HL-60 (cell line): ENCODE measurements at regions not wholly inside any gene's neighbourhood (a gene's known extent, or its start where the extent isn't known, plus 50 kb on each side); places are given as distances from the start of the nearest gene placed in this dataset.

Experiments
- DNase-seq, 2 experiments: peaks; one replicate each; pipeline ENCODE4 v3.0.0-alpha.2; 2010 to 2020; ENCODE audit warnings: low read depth in 1 of 2, low spot score in 1 of 2
- H3K27ac ChIP-seq: fragments of 250-450 bp; sonication (Bioruptor Pico); replicated peaks from 2 replicates; pipeline ENCODE4 v1.5.1; 2020; ENCODE audit warnings: mild to moderate bottlenecking, moderate library complexity
- H3K27me3 ChIP-seq: fragments of 250-450 bp; sonication (Bioruptor Pico); 2 replicates; pipeline ENCODE4 v1.5.1; 2021; ENCODE audit warnings: mild to moderate bottlenecking, moderate library complexity; ENCODE audit not compliant: insufficient read depth, poor library complexity, severe bottlenecking
- H3K4me3 ChIP-seq: replicated peaks from 2 replicates; pipeline ENCODE4 v1.5.1; 2011; ENCODE audit warnings: mild to moderate bottlenecking, control low read depth, low read length; ENCODE audit not compliant: insufficient read depth
- GABPA ChIP-seq: IDR thresholded peaks from 2 replicates; pipeline ENCODE4 v1.6.1; 2012; ENCODE audit warnings: low read depth
- POLR2AphosphoS5 ChIP-seq: IDR thresholded peaks from 2 replicates; pipeline ENCODE4 v1.6.1; 2012; ENCODE audit warnings: low read depth
- SPI1 ChIP-seq: IDR thresholded peaks from 2 replicates; pipeline ENCODE4 v1.6.1; 2012; ENCODE audit warnings: low read depth, mild to moderate bottlenecking, borderline replicate concordance
- TF ChIP-seq, protein P1 (sequence below): IDR thresholded peaks from 2 replicates; pipeline ENCODE4 v1.6.1; 2012; ENCODE audit warnings: low read depth; ENCODE audit not compliant: insufficient replicate concordance
- TF ChIP-seq, protein P2 (sequence below): IDR thresholded peaks from one replicate; pipeline ENCODE4 v1.5.1; 2011; ENCODE audit warnings: low read length, control low read depth, inconsistent platforms; ENCODE audit not compliant: insufficient read depth

DNA sequence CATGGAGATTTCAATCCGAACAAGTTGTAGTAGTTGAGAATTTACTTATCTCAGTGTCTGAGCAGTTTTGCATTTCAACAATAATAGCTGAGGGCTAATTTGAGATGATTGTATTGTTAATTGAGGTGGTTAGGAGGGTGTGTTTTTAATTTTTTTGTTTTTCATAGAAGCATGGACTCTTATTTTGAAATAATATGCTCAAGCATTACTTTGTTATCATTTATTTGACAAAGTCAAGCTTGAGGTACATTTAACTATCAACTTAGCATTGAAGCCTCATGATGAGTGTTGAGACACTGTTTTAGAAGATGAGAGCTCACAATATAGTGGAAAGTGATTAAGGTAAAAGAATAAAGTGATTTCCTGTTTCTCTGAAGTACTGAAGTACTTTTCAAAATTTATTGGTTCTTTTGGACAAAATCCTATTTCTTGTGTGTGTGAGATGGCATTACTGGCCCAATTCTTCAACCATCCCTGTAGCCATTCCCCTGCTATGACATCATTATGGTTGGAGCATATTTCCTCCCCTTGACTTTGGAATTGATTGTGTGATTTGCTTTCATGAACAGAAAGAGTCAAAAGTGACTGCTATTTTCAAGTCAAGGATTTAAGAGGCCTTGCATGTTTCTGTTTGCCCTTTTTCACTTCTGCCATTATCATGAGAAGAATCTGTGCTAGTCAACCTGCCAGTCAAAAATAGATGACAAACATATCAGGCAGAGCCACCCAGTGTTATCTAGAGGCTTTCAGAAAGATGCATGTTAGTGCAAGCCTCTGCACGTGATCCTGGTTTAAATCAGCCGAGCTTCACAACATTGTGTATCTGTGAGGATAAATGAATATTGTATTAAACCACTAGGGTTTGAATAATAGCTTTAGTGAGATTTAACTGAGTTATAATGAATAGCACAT lies 1112.3 kb upstream of the CITED2 start:
- no peak overlapping the region for H3K27ac ChIP-seq

DNA sequence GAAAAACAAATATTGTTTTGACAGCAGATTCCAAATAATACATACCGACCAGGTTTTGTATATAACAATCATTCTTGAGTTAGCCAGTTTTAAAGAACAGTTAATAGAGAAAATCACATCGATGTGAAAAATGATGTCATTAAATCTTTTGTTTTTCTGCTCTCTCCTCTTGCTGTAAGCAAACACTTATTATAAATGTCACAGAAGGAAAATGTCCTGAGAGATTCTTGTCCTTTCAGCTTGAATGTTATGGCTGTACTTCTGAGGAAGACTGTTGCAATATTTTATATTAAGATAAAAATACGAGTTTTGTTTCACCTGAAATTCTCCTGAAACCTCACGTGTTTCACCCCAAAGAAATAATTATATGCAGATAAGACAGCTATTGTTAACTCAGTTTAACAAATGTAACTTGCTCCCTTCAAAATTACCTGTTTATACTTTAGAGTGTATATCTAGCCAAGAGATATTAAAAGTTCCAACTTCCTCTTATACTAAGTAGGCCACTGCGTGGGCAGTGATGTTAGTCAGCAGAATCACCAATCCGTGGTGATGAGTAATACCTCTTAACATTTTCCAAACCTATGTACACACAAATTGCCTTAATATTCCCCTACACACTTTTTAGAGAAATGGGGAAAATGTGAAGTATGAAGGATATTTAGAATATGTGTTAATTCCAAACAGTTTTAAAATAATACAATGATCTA lies 1111.4 kb upstream of the CITED2 start:
- Histone ChIP-seq H3K27me3 (no peaks in the 10 kb centered on the region), H3K4me3 (no peak overlapping the region), H3K27ac (no peak overlapping the region)
- peak; percentile 23 to 25 for DNase-seq
- TF ChIP-seq POLR2AphosphoS5 (no peak), SPI1 (peak; percentile 45; the same call in 1 of the 2 replicates)
- TF ChIP-seq, protein P1, sequence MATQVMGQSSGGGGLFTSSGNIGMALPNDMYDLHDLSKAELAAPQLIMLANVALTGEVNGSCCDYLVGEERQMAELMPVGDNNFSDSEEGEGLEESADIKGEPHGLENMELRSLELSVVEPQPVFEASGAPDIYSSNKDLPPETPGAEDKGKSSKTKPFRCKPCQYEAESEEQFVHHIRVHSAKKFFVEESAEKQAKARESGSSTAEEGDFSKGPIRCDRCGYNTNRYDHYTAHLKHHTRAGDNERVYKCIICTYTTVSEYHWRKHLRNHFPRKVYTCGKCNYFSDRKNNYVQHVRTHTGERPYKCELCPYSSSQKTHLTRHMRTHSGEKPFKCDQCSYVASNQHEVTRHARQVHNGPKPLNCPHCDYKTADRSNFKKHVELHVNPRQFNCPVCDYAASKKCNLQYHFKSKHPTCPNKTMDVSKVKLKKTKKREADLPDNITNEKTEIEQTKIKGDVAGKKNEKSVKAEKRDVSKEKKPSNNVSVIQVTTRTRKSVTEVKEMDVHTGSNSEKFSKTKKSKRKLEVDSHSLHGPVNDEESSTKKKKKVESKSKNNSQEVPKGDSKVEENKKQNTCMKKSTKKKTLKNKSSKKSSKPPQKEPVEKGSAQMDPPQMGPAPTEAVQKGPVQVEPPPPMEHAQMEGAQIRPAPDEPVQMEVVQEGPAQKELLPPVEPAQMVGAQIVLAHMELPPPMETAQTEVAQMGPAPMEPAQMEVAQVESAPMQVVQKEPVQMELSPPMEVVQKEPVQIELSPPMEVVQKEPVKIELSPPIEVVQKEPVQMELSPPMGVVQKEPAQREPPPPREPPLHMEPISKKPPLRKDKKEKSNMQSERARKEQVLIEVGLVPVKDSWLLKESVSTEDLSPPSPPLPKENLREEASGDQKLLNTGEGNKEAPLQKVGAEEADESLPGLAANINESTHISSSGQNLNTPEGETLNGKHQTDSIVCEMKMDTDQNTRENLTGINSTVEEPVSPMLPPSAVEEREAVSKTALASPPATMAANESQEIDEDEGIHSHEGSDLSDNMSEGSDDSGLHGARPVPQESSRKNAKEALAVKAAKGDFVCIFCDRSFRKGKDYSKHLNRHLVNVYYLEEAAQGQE = no peak

More for the DNA sequence above, 1112.3 kb upstream of the CITED2 start:
- TF ChIP-seq GABPA (no peak), SPI1 (no peak), POLR2AphosphoS5 (no peak)
- TF ChIP-seq, protein P1 = no peak
- TF ChIP-seq, protein P2, sequence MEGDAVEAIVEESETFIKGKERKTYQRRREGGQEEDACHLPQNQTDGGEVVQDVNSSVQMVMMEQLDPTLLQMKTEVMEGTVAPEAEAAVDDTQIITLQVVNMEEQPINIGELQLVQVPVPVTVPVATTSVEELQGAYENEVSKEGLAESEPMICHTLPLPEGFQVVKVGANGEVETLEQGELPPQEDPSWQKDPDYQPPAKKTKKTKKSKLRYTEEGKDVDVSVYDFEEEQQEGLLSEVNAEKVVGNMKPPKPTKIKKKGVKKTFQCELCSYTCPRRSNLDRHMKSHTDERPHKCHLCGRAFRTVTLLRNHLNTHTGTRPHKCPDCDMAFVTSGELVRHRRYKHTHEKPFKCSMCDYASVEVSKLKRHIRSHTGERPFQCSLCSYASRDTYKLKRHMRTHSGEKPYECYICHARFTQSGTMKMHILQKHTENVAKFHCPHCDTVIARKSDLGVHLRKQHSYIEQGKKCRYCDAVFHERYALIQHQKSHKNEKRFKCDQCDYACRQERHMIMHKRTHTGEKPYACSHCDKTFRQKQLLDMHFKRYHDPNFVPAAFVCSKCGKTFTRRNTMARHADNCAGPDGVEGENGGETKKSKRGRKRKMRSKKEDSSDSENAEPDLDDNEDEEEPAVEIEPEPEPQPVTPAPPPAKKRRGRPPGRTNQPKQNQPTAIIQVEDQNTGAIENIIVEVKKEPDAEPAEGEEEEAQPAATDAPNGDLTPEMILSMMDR = no peak
- Histone ChIP-seq H3K27me3 (no peaks in the 10 kb centered on the region), H3K4me3 (no peak overlapping the region)
- DNase-seq = no peak

DNA sequence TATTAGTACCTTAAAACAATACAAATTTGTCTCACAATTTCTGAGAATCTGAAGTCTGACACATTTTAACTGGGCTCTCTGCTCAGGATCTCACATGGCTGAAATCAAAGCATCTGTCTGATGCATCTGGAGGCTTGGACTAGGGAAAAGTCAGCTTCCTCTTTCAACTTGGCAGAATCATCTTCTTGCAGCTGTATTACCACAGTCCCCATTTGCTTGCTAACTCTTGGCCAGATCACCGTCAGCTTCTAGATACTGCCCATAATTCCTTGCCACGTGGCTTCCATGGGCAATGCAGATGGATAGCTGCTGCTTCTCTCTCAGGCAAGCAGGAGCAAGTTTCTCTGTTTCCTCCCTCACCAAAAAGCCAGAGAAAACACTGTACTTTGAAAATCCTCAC lies 1106.4 kb upstream of the CITED2 start:
- peak; percentile 17 to 25 for DNase-seq
- Histone ChIP-seq H3K27me3 (no peaks in the 10 kb centered on the region), H3K4me3 (no peak overlapping the region), H3K27ac (no peak overlapping the region)
- peak; percentile 5; the same call in 1 of the 2 replicates for TF ChIP-seq SPI1
- TF ChIP-seq GABPA = no peak
- TF ChIP-seq, protein P2 = no peak

DNA sequence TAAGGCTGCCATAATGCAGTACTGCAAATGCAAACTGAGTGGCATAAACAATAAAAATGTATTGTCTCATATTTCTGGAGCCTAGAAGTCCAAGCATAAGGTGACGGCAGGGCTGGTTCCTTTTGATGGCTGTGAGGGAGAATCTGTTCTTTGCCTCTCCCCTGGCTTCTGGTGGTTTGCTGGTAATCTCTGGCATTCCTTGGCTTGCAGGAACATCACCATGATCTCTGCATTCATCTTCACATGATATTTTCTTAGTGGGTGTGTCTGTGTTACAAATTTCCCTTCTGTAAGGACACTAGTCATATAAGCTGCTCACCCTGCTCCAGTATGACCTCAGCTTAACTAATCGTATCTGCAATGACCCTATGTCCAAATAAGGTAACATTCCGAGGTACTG lies 1104.2 kb upstream of the CITED2 start:
- Histone ChIP-seq H3K27ac (no peak overlapping the region), H3K4me3 (no peak overlapping the region), H3K27me3 (no peaks in the 10 kb centered on the region)
- DNase-seq = no peak
- TF ChIP-seq, protein P1 = no peak
- TF ChIP-seq, protein P2 = no peak
- TF ChIP-seq GABPA (no peak), POLR2AphosphoS5 (no peak), SPI1 (no peak)
